ENCODE measurements at regions not wholly inside any gene's neighbourhood (a gene's known extent, or its start where the extent isn't known, plus 50 kb on each side); places are given as distances from the start of the nearest gene placed in this dataset.

DNA sequence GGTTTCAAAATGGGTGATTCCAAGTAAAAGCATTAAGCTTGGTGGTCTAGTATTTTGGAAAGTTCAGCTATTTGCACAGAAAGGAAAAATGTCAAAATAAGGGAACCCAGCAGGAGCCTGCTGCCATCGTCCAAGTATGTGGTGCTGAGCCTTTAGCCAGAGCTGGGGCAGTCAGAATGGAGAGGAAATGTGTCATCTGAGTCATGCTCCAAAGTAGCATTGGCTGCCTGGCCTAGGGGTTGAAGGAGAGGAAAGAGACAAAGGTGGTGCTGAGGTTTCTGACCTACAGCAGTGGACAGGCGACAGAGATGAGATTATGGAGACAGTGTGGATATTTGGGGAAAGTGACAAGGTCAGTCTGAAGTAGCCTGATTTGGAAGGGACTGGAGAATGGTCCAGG lies 103.9 kb downstream of the PLCE1 start:
- no peak for DNase-seq (ENCODE audit: low read depth)
- no peak for TF ChIP-seq CTCF (IDR thresholded peaks at IDR 0.05; ENCODE audit: control insufficient read depth, extremely low read depth, insufficient read depth)

DNA sequence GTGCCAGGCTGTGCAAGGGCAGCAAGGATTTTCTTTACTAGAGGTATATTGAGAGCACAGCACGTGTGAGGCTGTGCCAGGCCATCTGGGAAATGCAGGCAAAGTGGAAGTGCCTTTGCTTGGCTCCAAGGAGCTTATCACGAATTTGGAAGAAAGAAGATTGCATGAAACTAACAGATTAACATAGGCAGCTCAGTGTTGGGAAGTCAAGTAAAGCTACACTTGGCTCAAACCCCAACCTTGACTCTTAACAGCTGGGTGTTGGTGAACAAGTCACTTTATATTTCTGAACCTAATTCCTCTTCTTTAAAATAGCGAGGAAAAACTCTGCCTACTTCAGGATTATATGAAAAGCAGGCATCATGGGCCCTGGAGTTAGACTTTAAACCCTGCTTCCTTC lies 105.2 kb downstream of the PLCE1 start:
- no peak for DNase-seq (ENCODE audit: low read depth)
- TF ChIP-seq CTCF (IDR thresholded peaks at IDR 0.05; ENCODE audit: control insufficient read depth, extremely low read depth, insufficient read depth): no peak
- no peak overlapping the region for H3K4me3 ChIP-seq (ENCODE audit: low read depth, low read length)

More for the DNA sequence above, 103.9 kb downstream of the PLCE1 start:
- H3K4me3 ChIP-seq (ENCODE audit: low read depth, low read length): no peak overlapping the region

GRCh38 chr10:94101894-94102293 lies 108.2 kb downstream of the PLCE1 start:
- no peak overlapping the region for H3K4me3 ChIP-seq (ENCODE audit: low read depth, low read length)
- DNase-seq (ENCODE audit: low read depth): no peak
- TF ChIP-seq CTCF (IDR thresholded peaks at IDR 0.05; ENCODE audit: control insufficient read depth, extremely low read depth, insufficient read depth): no peak

- DNase-seq (ENCODE audit: low read depth): no peak
- TF ChIP-seq CTCF (IDR thresholded peaks at IDR 0.05; ENCODE audit: control insufficient read depth, extremely low read depth, insufficient read depth): no peak
- no peak overlapping the region for H3K4me3 ChIP-seq (ENCODE audit: low read depth, low read length)
These were observed 108.7 kb downstream of the PLCE1 start for GRCh38 chr10:94102436-94102835.

- TF ChIP-seq CTCF (IDR thresholded peaks at IDR 0.05; ENCODE audit: control insufficient read depth, extremely low read depth, insufficient read depth): no peak
- no peak overlapping the region for H3K4me3 ChIP-seq (ENCODE audit: low read depth, low read length)
- no peak for DNase-seq (ENCODE audit: low read depth)
These were observed 109.5 kb downstream of the PLCE1 start for GRCh38 chr10:94103192-94103591.

DNA sequence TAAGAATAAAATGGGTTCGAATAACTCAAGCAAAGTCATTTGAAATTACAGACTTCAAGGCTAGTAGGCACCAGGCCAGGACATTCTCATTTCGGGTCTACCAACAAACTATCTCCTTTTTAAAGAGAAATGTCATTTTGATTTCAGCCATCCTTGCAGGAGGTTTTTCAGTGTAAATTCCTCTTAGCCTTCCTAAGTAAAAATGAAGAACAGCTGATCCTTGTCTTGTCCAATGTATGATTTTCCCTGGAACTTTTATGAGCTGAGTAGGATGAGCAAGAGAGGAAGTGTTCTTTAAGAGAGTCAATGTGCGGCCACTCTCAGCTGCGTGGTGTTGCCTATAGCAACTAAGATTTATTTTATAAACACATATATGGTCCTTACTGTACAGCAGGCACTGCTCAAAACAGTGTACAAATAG lies 110.1 kb downstream of the PLCE1 start:
- H3K4me3 ChIP-seq (ENCODE audit: low read depth, low read length): no peak overlapping the region
- DNase-seq (ENCODE audit: low read depth): no peak
- no peak for TF ChIP-seq CTCF (IDR thresholded peaks at IDR 0.05; ENCODE audit: control insufficient read depth, extremely low read depth, insufficient read depth)

DNA sequence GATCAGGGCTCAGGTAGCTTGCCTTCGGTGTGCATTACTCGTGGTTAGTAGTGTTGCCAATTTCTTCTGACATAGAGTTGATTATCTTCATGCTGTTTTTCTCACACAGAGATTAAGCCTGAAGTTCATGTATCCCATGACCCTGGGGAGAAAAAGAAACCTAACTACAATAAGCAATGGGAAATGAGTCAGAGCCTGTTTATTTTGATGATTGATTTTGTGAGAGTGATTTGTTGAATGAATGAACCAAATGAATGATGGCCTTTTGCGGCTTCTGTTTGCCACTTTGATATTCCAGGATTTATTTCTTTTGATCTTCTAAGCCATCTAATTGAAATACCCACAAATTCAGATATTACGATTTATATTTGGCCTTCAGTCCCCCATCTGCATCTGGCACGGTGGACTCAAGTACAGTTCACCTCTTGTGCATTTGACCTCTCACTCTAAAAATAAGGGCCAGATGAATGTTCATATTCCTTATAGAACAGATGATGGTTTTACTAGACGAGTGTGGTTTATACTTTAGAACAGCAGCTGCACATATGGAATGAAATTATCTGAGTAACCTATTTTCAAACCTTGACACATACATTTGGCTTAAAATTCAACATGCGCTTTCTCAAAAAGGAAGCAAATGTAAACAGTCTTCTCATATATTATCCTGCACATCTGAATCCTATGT lies 110.7 kb downstream of the PLCE1 start:
- H3K4me3 ChIP-seq (ENCODE audit: low read depth, low read length): no peak overlapping the region
- no peak for TF ChIP-seq CTCF (IDR thresholded peaks at IDR 0.05; ENCODE audit: control insufficient read depth, extremely low read depth, insufficient read depth)
- DNase-seq (ENCODE audit: low read depth): no peak
